ENCODE measurements at regions not wholly inside any gene's neighbourhood (a gene's known extent, or its start where the extent isn't known, plus 50 kb on each side); places are given as distances from the start of the nearest gene placed in this dataset.
"Not testable (repeated sequence)": the region's sequence is repeated elsewhere in the genome, so short reads cannot be mapped to it uniquely, and the experiment has no call there.

- DNase-seq: no peak
- H3K9me3 ChIP-seq (ENCODE audit: control insufficient read depth, low read length): no peaks in the 10 kb centered on the region
- no peak overlapping the region for H3K4me3 ChIP-seq (ENCODE audit: insufficient read depth, low read depth, low read length, poor library complexity, severe bottlenecking)
- H3K27ac ChIP-seq (ENCODE audit: insufficient read depth, low read length, poor library complexity, severe bottlenecking): no peak overlapping the region
- no peaks in the 10 kb centered on the region for H3K27me3 ChIP-seq (replicated peaks; ENCODE audit: control insufficient read depth, insufficient read depth, low read length, poor library complexity, severe bottlenecking)
- no peaks in the 10 kb centered on the region for H3K36me3 ChIP-seq (ENCODE audit: control insufficient read depth, insufficient read depth, low read length)
- no peaks in the 10 kb centered on the region for H3K4me1 ChIP-seq (ENCODE audit: control insufficient read depth, insufficient read depth, low read length, poor library complexity, severe bottlenecking)
These were observed 397.5 kb downstream of the IRX2 start for GRCh38 chr5:2353871-2354440.

- no peaks in the 10 kb centered on the region for H3K4me1 ChIP-seq (ENCODE audit: control insufficient read depth, insufficient read depth, low read length, poor library complexity, severe bottlenecking)
- H3K27me3 ChIP-seq (replicated peaks; ENCODE audit: control insufficient read depth, insufficient read depth, low read length, poor library complexity, severe bottlenecking): no peaks in the 10 kb centered on the region
- H3K9me3 ChIP-seq (ENCODE audit: control insufficient read depth, low read length): no peaks in the 10 kb centered on the region
- H3K27ac ChIP-seq (ENCODE audit: insufficient read depth, low read length, poor library complexity, severe bottlenecking): no peak overlapping the region
- H3K4me3 ChIP-seq (ENCODE audit: insufficient read depth, low read depth, low read length, poor library complexity, severe bottlenecking): no peak overlapping the region
- H3K36me3 ChIP-seq (ENCODE audit: control insufficient read depth, insufficient read depth, low read length): no peaks in the 10 kb centered on the region
- DNase-seq: no peak
These were observed 398.3 kb downstream of the IRX2 start for GRCh38 chr5:2353211-2353610.

GRCh38 chr5:2352101-2352861 lies 399.2 kb downstream of the IRX2 start:
- H3K9me3 ChIP-seq (ENCODE audit: control insufficient read depth, low read length): no peaks in the 10 kb centered on the region
- H3K27ac ChIP-seq (ENCODE audit: insufficient read depth, low read length, poor library complexity, severe bottlenecking): no peak overlapping the region
- no peaks in the 10 kb centered on the region for H3K27me3 ChIP-seq (replicated peaks; ENCODE audit: control insufficient read depth, insufficient read depth, low read length, poor library complexity, severe bottlenecking)
- H3K4me3 ChIP-seq (ENCODE audit: insufficient read depth, low read depth, low read length, poor library complexity, severe bottlenecking): no peak overlapping the region
- no peaks in the 10 kb centered on the region for H3K4me1 ChIP-seq (ENCODE audit: control insufficient read depth, insufficient read depth, low read length, poor library complexity, severe bottlenecking)
- H3K36me3 ChIP-seq (ENCODE audit: control insufficient read depth, insufficient read depth, low read length): no peaks in the 10 kb centered on the region
- no peak for DNase-seq

GRCh38 chr5:2349768-2350167 lies 401.7 kb downstream of the IRX2 start:
- H3K4me3 ChIP-seq (ENCODE audit: insufficient read depth, low read depth, low read length, poor library complexity, severe bottlenecking): not testable (repeated sequence)

GRCh38 chr5:2338686-2339085 lies 412.8 kb downstream of the IRX2 start:
- H3K9me3 ChIP-seq (ENCODE audit: control insufficient read depth, low read length): no peaks in the 10 kb centered on the region
- DNase-seq: no peak
- H3K4me1 ChIP-seq (ENCODE audit: control insufficient read depth, insufficient read depth, low read length, poor library complexity, severe bottlenecking): no peaks in the 10 kb centered on the region
- no peaks in the 10 kb centered on the region for H3K27me3 ChIP-seq (replicated peaks; ENCODE audit: control insufficient read depth, insufficient read depth, low read length, poor library complexity, severe bottlenecking)
- no peak overlapping the region for H3K27ac ChIP-seq (ENCODE audit: insufficient read depth, low read length, poor library complexity, severe bottlenecking)
- no peaks in the 10 kb centered on the region for H3K36me3 ChIP-seq (ENCODE audit: control insufficient read depth, insufficient read depth, low read length)
- no peak overlapping the region for H3K4me3 ChIP-seq (ENCODE audit: insufficient read depth, low read depth, low read length, poor library complexity, severe bottlenecking)

More at GRCh38 chr5:2349768-2350167, 401.7 kb downstream of the IRX2 start:
- DNase-seq; H3K9me3 ChIP-seq (ENCODE audit: control insufficient read depth, low read length); H3K27ac ChIP-seq (ENCODE audit: insufficient read depth, low read length, poor library complexity, severe bottlenecking); H3K27me3 ChIP-seq (replicated peaks; ENCODE audit: control insufficient read depth, insufficient read depth, low read length, poor library complexity, severe bottlenecking); H3K4me1 ChIP-seq (ENCODE audit: control insufficient read depth, insufficient read depth, low read length, poor library complexity, severe bottlenecking); H3K36me3 ChIP-seq (ENCODE audit: control insufficient read depth, insufficient read depth, low read length): not testable (repeated sequence)

GRCh38 chr5:2335733-2336515 lies 415.6 kb downstream of the IRX2 start:
- Histone ChIP-seq H3K27ac (ENCODE audit: insufficient read depth, low read length, poor library complexity, severe bottlenecking) (no peak overlapping the region), H3K9me3 (ENCODE audit: control insufficient read depth, low read length) (no peaks in the 10 kb centered on the region), H3K27me3 (replicated peaks; ENCODE audit: control insufficient read depth, insufficient read depth, low read length, poor library complexity, severe bottlenecking) (no peaks in the 10 kb centered on the region), H3K4me1 (ENCODE audit: control insufficient read depth, insufficient read depth, low read length, poor library complexity, severe bottlenecking) (no peaks in the 10 kb centered on the region), H3K4me3 (ENCODE audit: insufficient read depth, low read depth, low read length, poor library complexity, severe bottlenecking) (no peak overlapping the region), H3K36me3 (ENCODE audit: control insufficient read depth, insufficient read depth, low read length) (no peaks in the 10 kb centered on the region)
- DNase-seq: no peak

GRCh38 chr5:2335125-2335732 lies 416.2 kb downstream of the IRX2 start:
- Histone ChIP-seq H3K36me3 (ENCODE audit: control insufficient read depth, insufficient read depth, low read length) (no peaks in the 10 kb centered on the region), H3K27ac (ENCODE audit: insufficient read depth, low read length, poor library complexity, severe bottlenecking) (no peak overlapping the region), H3K4me3 (ENCODE audit: insufficient read depth, low read depth, low read length, poor library complexity, severe bottlenecking) (no peak overlapping the region), H3K27me3 (replicated peaks; ENCODE audit: control insufficient read depth, insufficient read depth, low read length, poor library complexity, severe bottlenecking) (no peaks in the 10 kb centered on the region), H3K9me3 (ENCODE audit: control insufficient read depth, low read length) (no peaks in the 10 kb centered on the region), H3K4me1 (ENCODE audit: control insufficient read depth, insufficient read depth, low read length, poor library complexity, severe bottlenecking) (no peaks in the 10 kb centered on the region)
- no peak for DNase-seq

- Histone ChIP-seq H3K27me3 (replicated peaks; ENCODE audit: control insufficient read depth, insufficient read depth, low read length, poor library complexity, severe bottlenecking) (no peaks in the 10 kb centered on the region), H3K36me3 (ENCODE audit: control insufficient read depth, insufficient read depth, low read length) (no peaks in the 10 kb centered on the region), H3K4me3 (ENCODE audit: insufficient read depth, low read depth, low read length, poor library complexity, severe bottlenecking) (no peak overlapping the region), H3K9me3 (ENCODE audit: control insufficient read depth, low read length) (no peaks in the 10 kb centered on the region), H3K27ac (ENCODE audit: insufficient read depth, low read length, poor library complexity, severe bottlenecking) (no peak overlapping the region), H3K4me1 (ENCODE audit: control insufficient read depth, insufficient read depth, low read length, poor library complexity, severe bottlenecking) (no peaks in the 10 kb centered on the region)
- DNase-seq: no peak
These were observed 416.8 kb downstream of the IRX2 start for GRCh38 chr5:2334719-2335118.

- no peak for DNase-seq
These were observed 418.2 kb downstream of the IRX2 start for GRCh38 chr5:2333291-2333690.

GRCh38 chr5:2332521-2332920 lies 419.0 kb downstream of the IRX2 start:
- no peak for DNase-seq
- no peaks in the 10 kb centered on the region for H3K36me3 ChIP-seq (ENCODE audit: control insufficient read depth, insufficient read depth, low read length)
- no peaks in the 10 kb centered on the region for H3K4me1 ChIP-seq (ENCODE audit: control insufficient read depth, insufficient read depth, low read length, poor library complexity, severe bottlenecking)
- H3K27me3 ChIP-seq (replicated peaks; ENCODE audit: control insufficient read depth, insufficient read depth, low read length, poor library complexity, severe bottlenecking): no peaks in the 10 kb centered on the region
- H3K9me3 ChIP-seq (ENCODE audit: control insufficient read depth, low read length): no peaks in the 10 kb centered on the region
- H3K4me3 ChIP-seq (ENCODE audit: insufficient read depth, low read depth, low read length, poor library complexity, severe bottlenecking): no peak overlapping the region
- H3K27ac ChIP-seq (ENCODE audit: insufficient read depth, low read length, poor library complexity, severe bottlenecking): no peak overlapping the region

More at GRCh38 chr5:2333291-2333690, 418.2 kb downstream of the IRX2 start:
- Histone ChIP-seq H3K9me3 (ENCODE audit: control insufficient read depth, low read length) (no peaks in the 10 kb centered on the region), H3K36me3 (ENCODE audit: control insufficient read depth, insufficient read depth, low read length) (no peaks in the 10 kb centered on the region), H3K27ac (ENCODE audit: insufficient read depth, low read length, poor library complexity, severe bottlenecking) (no peak overlapping the region), H3K4me3 (ENCODE audit: insufficient read depth, low read depth, low read length, poor library complexity, severe bottlenecking) (no peak overlapping the region), H3K27me3 (replicated peaks; ENCODE audit: control insufficient read depth, insufficient read depth, low read length, poor library complexity, severe bottlenecking) (no peaks in the 10 kb centered on the region), H3K4me1 (ENCODE audit: control insufficient read depth, insufficient read depth, low read length, poor library complexity, severe bottlenecking) (no peaks in the 10 kb centered on the region)
